Heart left ventricle (tissue), 16 donors: ENCODE measurements at regions not wholly inside any gene's neighbourhood (a gene's known extent, or its start where the extent isn't known, plus 50 kb on each side); places are given as distances from the start of the nearest gene placed in this dataset.

ENCODE experiments used
- ATAC-seq, 4 donors: fragments of 200-7000 bp; cut with Tn5 transposase; one replicate each; pipeline ENCODE4 v1.9.1; 2020 to 2022; ENCODE audit warnings: moderate library complexity in 4 of 4, mild to moderate bottlenecking in 3 of 4, moderate number of reproducible peaks in 1 of 4
- DNase-seq, 5 donors: peaks; one replicate each; pipeline ENCODE4 v3.0.0-alpha.2; 2020
- H3K27ac ChIP-seq, 12 donors: fragments of 200-600 bp; sonication (generic) in 4 of 12; one replicate each; pipeline versions ENCODE4 v1.5.0 to v1.8.0; 2016 to 2022; ENCODE audit warnings: mild to moderate bottlenecking in 2 of 12
- H3K27me3 ChIP-seq, 9 donors: fragments of 200-600 bp; sonication (generic) in 2 of 9; one replicate each; pipeline versions ENCODE4 v1.5.1 to v1.8.0; 2016 to 2022; ENCODE audit warnings: mild to moderate bottlenecking in 3 of 9
- H3K36me3 ChIP-seq, 9 donors: fragments of 200-600 bp; sonication (generic) in 2 of 9; one replicate each; pipeline versions ENCODE4 v1.5.0 to v1.8.0; 2018 to 2022; ENCODE audit warnings: mild to moderate bottlenecking in 2 of 9
- H3K4me1 ChIP-seq, 12 donors: fragments of 200-600 bp; sonication (generic) in 4 of 12; one replicate each; pipeline versions ENCODE4 v1.5.0 to v1.8.0; 2016 to 2022; ENCODE audit warnings: mild to moderate bottlenecking in 3 of 12
- H3K4me3 ChIP-seq, 12 donors: fragments of 200-600 bp; sonication (generic) in 4 of 12; one replicate each; pipeline versions ENCODE4 v1.5.0 to v1.8.0; 2017 to 2022; ENCODE audit warnings: mild to moderate bottlenecking in 9 of 12, moderate library complexity in 4 of 12
- H3K9me3 ChIP-seq, 12 donors: fragments of 200-600 bp; sonication (generic) in 4 of 12; one replicate each; pipeline versions ENCODE4 v1.5.0 to v1.8.0; 2016 to 2022; ENCODE audit warnings: mild to moderate bottlenecking in 1 of 12
- POLR2A ChIP-seq, 2 donors: fragments of 450-650 bp; IDR thresholded peaks; one replicate each; pipeline ENCODE4 v1.6.1; 2017; ENCODE audit warnings: antibody characterized with exemption in 2 of 2, mild to moderate bottlenecking in 2 of 2, moderate library complexity in 2 of 2
- WGBS, 4 donors: extraction: QIAGEN DNeasy Blood & Tissue Kit in 2 of 4; methylation state at CpG; one replicate each; pipeline versions ENCODE4 v1.1.5 to v1.1.7; 2013 to 2018; 5-methylcytosine and 5-hydroxymethylcytosine counted together
- intact Hi-C, 10 donors: fragments of 100-400 bp; cut with DNase I; formaldehyde crosslinking; loops; one replicate each; pipeline versions ENCODE4 v1.11.1 to v1.14.2; 2022
- TF ChIP-seq, protein P1 (sequence below), 12 donors: fragments of 200-600 bp; sonication (generic) in 4 of 12; IDR thresholded peaks; one replicate each; pipeline versions ENCODE4 v1.5.0 to v1.8.0; 2018 to 2022; ENCODE audit warnings: antibody characterized with exemption in 12 of 12, mild to moderate bottlenecking in 5 of 12
- donor health status: ischemic (EF 13 %, LVEDD 7.1; RV severe dilation, severe dysfunction).
- donor health status: healthy with polysubstance abuse.
- donor health status: DM: no; HTN: yes; CAD: no.
- donor health status: DM: no; HTN: no; CAD: no.
- donor health status: ischemic (EF 25% LVEDD 6.9; RV normal size, moderate dysfunction).
- donor health status: ischemic (EF 25% LVEDD 5.7; RV mildly dilated, moderate dysfunction).
- donor health status: healthy.
- donor health status: DM: yes; HTN: yes; CAD: no.
- donor health status: ischemic (EF 35%, LVEDD 5.7; RV mildly dilated, moderate dysfunction).
- donor health status: nonischemic (EF 11% LVEDD 7.7; RV severe dilation, severe dysfunction).
- donor health status: DM: yes; HTN: yes; CAD: no.
- donor health status: PGD.
- donor health status: ischemic (EF 29% LVEDD 5.4; RV normal size, mild dysfunction).
- donor health status: nonischemic (EF 23%, LVEDD 6.1; RV moderate dilation, normal function).

GRCh38 chr14:99006276-99006675, 265.7 kb downstream of the BCL11B start:
- ATAC-seq, result no peak
- no peaks in the 10 kb centered on the region for H3K36me3 ChIP-seq

DNA sequence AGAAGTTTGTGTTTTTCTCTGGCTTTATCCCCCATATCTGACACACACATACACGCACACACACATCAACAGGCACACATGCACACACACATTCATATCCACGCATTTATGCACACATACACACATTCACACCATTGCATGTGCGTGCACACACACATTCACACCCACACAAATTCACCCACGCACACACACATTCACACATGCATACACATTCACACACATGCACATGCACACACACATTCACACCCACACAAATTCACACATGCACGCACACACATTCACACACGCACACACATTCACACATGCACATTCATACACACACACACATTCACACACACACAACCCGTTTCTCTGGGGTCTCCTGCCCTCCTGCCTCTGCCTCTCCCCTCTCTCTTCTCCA, 264.2 kb downstream of the BCL11B start:
- no peak for TF ChIP-seq POLR2A (IDR thresholded peaks at IDR 0.05)
- TF ChIP-seq, protein P1, sequence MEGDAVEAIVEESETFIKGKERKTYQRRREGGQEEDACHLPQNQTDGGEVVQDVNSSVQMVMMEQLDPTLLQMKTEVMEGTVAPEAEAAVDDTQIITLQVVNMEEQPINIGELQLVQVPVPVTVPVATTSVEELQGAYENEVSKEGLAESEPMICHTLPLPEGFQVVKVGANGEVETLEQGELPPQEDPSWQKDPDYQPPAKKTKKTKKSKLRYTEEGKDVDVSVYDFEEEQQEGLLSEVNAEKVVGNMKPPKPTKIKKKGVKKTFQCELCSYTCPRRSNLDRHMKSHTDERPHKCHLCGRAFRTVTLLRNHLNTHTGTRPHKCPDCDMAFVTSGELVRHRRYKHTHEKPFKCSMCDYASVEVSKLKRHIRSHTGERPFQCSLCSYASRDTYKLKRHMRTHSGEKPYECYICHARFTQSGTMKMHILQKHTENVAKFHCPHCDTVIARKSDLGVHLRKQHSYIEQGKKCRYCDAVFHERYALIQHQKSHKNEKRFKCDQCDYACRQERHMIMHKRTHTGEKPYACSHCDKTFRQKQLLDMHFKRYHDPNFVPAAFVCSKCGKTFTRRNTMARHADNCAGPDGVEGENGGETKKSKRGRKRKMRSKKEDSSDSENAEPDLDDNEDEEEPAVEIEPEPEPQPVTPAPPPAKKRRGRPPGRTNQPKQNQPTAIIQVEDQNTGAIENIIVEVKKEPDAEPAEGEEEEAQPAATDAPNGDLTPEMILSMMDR (IDR thresholded peaks at IDR 0.05), result no peak
- intact Hi-C loops, result no loop called here
- WGBS, 4 donors, result 89 to 93% (median 91%) methylated on average over 7 of the region's 7 CpGs
- H3K27me3 ChIP-seq, result peaks cover 0 to 22% (median 0%) of the 10 kb centered on the region in 9 donors
- H3K9me3 ChIP-seq, result no peaks in the 10 kb centered on the region
- no peaks in the 10 kb centered on the region for H3K36me3 ChIP-seq
- no peaks in the 10 kb centered on the region for H3K4me1 ChIP-seq
- DNase-seq, result no peak
- H3K4me3 ChIP-seq, result no peak overlapping the region
- ATAC-seq, result no peak
- no peak overlapping the region for H3K27ac ChIP-seq

More at GRCh38 chr14:99006276-99006675, 265.7 kb downstream of the BCL11B start:
- Histone ChIP-seq H3K9me3 (no peaks in the 10 kb centered on the region), H3K27me3 (peaks cover 0 to 19% (median 0%) of the 10 kb centered on the region in 9 donors), H3K4me1 (no peaks in the 10 kb centered on the region), H3K4me3 (no peak overlapping the region), H3K27ac (no peak overlapping the region)
- no peak for TF ChIP-seq POLR2A (IDR thresholded peaks at IDR 0.05)
- TF ChIP-seq, protein P1 (IDR thresholded peaks at IDR 0.05), result no peak
- WGBS, 4 donors, result 74 to 82% (median 79%) methylated on average over 5 of the region's 5 CpGs
- DNase-seq, result no peak
- intact Hi-C loops, result no loop called here

DNA sequence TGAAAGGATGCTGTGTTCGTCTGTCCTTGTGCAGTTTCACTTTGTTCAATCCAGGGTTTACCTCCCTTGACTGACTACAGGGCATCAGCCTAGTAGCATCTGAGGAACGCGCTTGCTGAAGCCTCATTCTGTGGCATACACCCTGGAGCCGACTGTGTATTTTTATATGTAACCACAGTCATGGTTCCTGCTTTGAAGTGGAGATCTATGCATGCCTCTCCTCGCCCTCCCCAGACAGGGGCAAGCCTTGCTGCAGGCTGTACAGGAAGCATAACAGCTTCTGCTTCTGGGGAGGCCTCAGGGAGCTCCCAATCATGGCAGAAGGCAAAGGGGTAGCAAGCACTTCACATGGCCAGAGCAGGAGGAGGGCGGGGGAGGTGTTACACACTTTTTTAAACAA, 262.1 kb downstream of the BCL11B start:
- TF ChIP-seq POLR2A (IDR thresholded peaks at IDR 0.05), result no peak
- TF ChIP-seq, protein P1 (IDR thresholded peaks at IDR 0.05), result no peak
- no peak for DNase-seq
- intact Hi-C loops, result no loop called here
- Histone ChIP-seq H3K4me1 (no peaks in the 10 kb centered on the region), H3K4me3 (no peak overlapping the region), H3K36me3 (no peaks in the 10 kb centered on the region), H3K27ac (no peak overlapping the region), H3K27me3 (peaks cover 0 to 22% (median 0%) of the 10 kb centered on the region in 9 donors), H3K9me3 (no peaks in the 10 kb centered on the region)
- no peak for ATAC-seq
- whole genome bisulfite sequencing, 4 donors, result 74 to 80% (median 79%) methylated on average over 6 of the region's 6 CpGs

- no peak overlapping the region for H3K4me3 ChIP-seq
- no peaks in the 10 kb centered on the region for H3K36me3 ChIP-seq
- peaks cover 0 to 22% (median 0%) of the 10 kb centered on the region in 9 donors for H3K27me3 ChIP-seq
- no peaks in the 10 kb centered on the region for H3K4me1 ChIP-seq
- DNase-seq, result no peak
- H3K27ac ChIP-seq, result no peak overlapping the region
- ATAC-seq, result no peak
- H3K9me3 ChIP-seq, result no peaks in the 10 kb centered on the region
- TF ChIP-seq, protein P1 (IDR thresholded peaks at IDR 0.05), result no peak
- no peak for TF ChIP-seq POLR2A (IDR thresholded peaks at IDR 0.05)
- intact Hi-C loops, result no loop called here
- 85 to 96% (median 92%) methylated on average over 4 to 6 of the region's 6 CpGs for WGBS, 4 donors
These were observed 260.6 kb downstream of the BCL11B start for GRCh38 chr14:99011385-99011784.
